ENCODE measurements at regions not wholly inside any gene's neighbourhood (a gene's known extent, or its start where the extent isn't known, plus 50 kb on each side); places are given as distances from the start of the nearest gene placed in this dataset.

DNA sequence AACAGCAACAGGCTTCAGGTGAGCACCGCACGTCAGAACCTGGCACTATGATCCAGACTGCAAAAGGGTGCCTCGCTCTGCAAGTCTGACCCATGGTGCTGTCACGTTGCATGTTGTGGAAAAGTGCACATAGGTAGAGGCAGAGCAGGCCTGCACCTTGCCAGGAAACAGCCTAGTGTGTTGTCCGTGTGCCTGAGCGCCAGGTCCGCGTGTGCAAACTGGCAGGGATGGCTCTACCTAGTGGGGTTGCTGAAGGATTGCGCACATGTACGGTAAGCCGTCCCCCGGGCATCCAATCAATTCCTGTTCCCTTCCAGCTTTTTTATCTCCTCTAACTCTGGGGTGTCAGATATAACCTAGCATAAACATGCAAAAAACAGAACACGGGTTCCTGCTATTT lies 219.5 kb downstream of the NXNL2 start:
- no peak for DNase-seq (ENCODE audit: low read depth in 2 of 2)

DNA sequence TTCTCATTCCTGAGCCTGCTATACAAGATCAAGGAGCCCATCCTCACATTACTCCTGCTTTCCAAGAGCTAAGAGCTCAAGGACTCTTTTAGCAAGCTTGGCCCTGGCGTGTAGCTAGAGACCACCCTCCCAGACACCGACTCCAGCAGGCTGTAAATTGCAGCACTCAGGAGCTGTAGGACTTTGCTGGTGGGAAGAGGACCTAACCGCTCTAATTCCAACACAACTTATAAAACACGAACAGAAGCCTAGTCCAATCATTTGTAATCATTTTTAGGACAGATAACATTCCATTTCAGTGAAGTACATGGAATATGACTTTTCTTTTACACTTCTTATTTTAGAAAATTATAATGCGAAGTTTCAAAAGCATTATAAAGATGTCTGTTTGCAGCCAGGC lies 219.9 kb downstream of the NXNL2 start:
- no peak for DNase-seq (ENCODE audit: low read depth in 2 of 2)

DNA sequence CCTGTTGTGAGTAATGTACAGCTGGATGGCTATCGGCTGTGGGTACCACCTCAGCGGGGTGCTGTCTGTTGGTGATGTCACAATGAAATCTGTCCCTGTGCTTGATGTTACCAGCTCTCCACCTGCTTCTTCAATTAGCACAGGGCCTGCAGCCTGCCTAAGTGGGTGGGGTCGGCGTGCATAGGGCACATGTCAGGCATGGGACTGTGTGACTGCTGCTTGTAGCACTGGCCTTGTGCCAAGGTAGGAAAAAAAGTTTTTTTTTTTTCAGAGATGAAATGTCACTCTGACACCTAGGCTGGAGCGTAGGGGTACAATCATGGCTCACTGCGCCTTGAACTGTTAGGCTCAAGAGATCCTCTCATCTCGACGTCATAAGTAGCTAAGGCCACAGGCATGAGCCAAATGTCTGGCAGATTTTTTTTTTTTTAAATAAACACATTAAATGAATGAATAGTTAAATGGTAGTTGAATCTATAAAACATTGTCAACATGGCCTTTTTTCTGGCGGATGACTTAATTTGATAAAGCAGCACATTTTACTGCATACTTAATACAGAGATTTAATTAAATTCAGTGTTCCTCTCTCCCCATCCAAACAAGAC lies 222.5 kb downstream of the NXNL2 start:
- no peak for DNase-seq (ENCODE audit: low read depth in 2 of 2)

DNA sequence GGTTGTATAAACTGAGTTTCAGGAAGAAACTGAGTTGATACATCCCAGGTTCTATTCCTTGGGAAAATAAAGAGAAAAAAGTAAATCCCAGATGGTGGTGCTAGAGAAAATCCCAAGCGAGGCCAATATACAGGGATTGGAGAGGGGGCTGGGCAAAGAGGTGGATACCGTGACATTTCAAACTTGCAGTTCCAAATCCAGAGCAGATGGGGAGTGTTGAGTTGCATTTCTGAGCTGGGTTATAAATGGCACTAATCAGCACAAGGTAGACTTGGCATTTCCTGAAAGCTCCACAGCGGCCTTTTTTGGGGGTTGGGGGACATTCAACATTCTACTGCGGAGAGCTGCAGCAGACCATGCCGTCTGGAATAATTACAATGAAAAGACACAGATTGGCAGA lies 224.4 kb downstream of the NXNL2 start:
- DNase-seq (ENCODE audit: low read depth in 2 of 2): no peak

DNA sequence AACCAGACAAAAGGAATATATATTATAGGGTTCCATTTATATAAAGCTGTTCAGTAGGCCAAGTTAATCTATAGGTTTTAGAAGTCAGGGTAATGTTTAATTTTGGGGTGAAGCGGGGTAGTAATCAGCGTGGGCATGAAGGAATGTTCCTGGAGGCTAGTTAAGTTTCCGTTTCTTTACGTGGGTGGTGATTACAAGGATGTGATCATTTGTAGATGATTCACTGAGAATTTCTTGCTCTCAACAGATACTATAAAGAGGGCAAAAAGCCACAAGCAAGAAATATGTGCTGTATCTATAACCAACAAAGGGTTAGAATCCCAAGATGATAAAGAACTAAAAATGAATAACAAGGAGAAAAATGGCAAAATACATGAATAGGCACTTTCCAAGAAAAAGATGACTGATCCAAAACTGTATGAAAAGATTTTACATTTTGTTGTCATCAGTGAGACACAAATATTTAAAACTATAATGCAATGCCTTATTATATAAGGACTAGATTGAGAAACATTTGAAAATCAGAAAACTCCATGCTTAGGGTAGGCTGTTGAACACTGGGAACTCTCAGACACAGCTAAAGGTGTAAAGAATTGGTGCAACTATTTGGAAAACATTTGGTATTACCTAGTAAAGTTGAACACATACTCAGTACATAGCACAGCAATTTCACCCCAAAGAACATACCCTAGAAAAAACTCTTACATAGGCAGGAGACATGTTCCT lies 224.3 kb upstream of the S1PR3 start:
- no peak for DNase-seq (ENCODE audit: low read depth in 2 of 2)

DNA sequence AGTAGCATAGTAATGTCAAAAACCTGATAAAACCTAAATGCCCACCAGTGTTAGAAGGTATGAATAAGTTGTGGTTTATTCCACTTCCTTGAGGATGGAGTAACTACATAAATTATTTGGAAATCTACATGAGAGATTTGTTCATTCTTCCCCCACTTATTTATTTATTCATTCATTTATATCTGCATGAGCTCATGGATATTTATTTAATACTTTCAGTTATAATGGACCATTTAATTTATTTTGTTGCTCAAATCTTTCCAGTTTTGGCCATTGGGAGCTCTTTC lies 223.8 kb upstream of the S1PR3 start:
- no peak for DNase-seq (ENCODE audit: low read depth in 2 of 2)

DNA sequence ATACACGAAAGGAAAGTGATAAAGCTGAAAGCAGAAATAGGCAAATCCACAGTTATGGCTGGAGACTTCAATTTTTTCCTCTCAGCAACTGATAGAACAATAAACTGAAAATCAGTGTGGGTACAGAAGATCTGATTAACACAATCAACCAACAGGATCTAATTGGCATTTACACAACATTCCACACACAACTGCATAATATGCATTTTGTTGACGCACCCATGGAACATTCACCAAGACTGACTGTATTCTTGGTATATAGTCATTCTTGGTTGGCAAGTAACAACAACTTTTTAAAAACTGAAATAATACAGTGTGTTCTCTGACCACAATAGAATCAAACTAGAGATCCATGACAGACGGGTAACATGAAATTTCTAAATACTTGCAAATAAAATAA lies 218.7 kb upstream of the S1PR3 start:
- no peak for DNase-seq (ENCODE audit: low read depth in 2 of 2)

DNA sequence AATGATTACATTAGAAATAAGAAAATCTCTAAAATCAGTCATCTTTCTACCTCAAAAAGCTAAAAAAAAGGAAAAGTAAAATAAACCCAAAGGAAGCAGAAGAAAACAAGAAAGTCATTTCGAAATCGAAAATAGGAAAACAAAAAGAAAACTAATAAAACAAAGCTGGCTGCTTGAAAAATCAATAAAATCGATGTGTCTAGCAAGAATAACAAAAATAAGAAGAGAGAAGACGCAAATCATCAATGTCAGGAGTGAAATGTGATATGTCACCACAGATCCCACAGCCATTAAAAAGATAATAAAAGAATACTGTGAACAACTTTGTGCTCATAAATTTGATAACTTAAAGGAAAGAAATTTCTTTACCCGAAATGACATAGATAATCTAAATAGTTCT lies 218.1 kb upstream of the S1PR3 start:
- no peak for DNase-seq (ENCODE audit: low read depth in 2 of 2)

DNA sequence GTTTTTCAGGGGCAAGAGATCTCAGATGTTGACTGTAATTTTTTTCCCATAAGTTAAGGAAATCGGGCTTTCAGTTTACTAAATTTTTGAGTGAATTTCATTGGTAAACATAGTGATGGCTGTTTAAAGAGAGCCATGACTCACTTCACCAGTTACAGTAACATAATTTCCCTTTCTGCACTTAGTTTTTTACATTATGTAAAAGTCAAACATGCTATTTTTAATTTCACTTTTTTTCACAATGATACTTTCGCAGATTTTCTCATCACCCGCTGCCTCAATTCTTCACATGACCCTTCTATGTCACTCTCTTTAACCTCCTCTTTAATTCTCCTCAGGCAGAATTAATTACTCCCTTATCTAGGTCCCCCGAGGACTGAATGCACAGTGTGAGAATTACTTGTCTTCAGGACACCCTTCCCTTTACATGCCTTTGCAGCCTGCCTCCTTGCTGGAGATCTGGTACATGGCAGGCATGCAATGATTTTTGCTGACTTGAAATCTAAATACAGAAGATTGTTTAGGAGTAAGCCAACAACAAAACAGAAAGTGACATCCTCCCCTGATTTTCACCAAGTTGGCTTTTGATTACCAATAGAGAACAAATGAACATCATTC lies 217.5 kb upstream of the S1PR3 start:
- DNase-seq (ENCODE audit: low read depth in 2 of 2): no peak

DNA sequence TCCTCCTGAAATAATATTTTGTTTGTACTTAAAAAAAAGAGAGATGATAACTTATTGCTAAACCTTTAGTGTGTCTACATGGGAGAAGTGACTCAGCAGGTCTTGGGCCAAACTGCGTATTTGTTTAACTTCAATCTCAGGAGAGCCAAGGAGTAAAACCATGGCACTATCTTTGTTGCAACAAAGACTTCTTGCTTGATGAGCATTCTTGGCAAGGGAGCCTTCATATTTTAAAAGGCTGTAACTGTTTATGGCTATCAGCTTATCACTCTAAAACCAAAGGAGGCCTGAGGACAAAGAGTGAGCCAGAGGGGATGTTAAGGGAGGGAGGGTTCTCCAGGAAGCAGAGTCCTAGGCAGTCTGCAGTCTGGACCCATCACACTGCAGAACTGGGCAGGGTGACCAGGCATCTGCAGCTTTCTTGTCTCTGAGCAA lies 216.2 kb upstream of the S1PR3 start:
- no peak for DNase-seq (ENCODE audit: low read depth in 2 of 2)

DNA sequence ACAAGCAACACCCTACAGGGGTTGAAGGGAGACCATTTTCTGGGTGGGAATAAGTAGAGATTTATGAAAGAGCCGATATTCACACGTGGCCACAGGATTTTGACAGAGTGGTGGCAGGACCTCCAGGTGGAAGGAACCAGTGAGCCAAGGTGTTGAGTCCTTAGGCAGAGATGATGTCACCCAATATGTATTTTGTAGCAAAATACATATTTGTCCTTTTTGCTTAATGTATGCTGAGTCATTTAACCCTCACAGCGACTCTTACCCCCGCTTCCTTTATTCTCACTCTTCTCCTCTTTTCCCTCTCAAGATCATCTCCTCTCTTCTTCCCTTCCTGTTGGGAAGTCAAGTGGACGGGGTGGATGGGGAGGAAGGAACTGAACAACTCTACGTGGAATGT lies 215.7 kb upstream of the S1PR3 start:
- no peak for DNase-seq (ENCODE audit: low read depth in 2 of 2)

DNA sequence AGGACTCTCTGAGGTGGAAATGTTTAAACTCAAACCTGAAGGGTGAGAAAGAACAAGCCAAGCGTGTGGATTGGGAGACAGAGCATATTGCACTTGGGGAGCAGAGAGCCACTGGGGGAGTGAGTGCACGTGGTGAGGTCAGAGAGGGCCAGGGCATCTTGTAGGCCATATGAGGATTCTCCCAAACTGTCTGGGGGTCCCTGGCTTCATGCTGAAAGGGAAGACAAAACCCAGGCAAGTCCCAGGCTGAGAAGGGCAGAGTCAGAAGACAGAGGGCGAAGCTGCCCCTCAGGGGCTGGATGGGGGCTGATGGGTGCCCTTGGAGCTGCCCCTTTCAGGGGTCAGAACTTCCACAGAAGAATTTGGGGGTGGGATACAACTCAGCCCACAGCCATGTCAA lies 215.3 kb upstream of the S1PR3 start:
- DNase-seq (ENCODE audit: low read depth in 2 of 2): no peak

DNA sequence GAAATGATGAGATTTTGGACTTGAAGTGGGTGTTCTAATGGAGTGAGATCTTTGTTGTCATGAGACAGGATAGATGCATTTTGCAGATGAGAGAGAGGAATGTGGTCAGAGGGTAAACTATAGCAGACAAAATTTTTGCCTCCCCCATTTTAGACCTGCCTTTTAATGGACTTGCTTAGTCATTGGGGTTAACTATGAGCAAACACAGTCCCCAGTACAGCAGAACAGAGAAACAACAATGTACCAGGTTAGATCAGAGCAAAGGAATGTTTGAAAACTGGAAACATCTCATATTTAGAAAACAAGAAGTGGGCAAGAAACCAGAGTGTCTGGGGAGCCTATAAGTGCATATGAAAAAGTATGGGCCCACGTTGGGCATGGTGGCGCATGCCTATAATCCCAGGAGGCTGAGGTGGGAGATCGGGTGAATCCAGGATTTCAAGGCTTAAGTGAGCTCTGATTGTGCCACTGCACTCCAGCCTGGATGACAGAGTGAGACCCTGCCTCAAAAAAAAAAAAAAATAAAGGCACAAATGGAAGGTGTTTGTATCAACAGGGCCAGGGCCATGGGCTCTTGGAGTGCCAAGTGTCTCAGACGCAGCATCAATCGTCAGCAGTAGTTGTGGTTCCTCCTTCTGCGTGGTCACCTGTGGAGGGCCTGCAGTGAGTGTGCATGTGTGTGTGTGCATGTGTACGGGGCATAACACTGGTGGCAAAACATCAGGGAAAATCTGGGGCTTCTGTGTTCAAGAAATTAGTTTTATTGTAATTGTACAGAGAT lies 214.4 kb upstream of the S1PR3 start:
- no peak for DNase-seq (ENCODE audit: low read depth in 2 of 2)

DNA sequence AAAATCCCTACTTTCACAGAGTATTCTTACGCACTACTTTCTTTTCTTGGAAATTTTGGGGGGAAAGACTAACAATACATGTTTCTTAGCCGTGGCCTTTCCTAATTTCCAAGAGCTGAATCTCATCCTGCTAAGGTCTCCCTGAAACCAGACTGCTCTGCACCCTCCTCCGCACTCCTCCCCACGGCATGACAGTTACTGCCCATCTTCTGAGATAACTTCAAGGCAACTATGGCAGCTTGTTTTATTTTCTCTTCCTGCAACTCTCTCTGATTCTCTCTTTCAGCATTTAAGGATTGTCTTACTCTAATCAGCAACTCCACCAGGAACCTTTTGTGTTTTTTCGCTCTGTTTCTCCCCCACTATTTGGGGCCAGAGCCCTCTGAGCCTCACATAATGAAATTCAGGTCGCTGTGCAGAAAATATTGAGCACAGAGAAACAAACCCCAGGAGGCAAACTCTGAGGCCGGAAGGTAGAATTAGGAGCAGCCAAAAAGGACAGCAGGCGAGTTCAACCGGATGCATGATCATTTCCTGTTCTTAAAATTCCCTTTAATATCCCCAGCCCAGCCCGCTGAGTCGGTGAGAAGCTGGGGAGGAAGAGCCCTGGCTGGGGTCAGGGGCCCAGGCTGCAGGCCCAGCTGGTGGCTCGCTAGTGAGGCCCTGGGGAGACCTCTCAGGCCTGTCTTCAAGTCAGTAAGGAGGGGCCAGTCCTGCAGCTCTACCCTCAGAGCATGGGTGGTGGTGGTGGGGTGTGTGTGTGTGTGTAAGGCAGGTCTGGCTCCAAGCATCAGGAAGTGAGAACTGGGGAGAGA lies 213.6 kb upstream of the S1PR3 start:
- DNase-seq (ENCODE audit: low read depth in 2 of 2): no peak

DNA sequence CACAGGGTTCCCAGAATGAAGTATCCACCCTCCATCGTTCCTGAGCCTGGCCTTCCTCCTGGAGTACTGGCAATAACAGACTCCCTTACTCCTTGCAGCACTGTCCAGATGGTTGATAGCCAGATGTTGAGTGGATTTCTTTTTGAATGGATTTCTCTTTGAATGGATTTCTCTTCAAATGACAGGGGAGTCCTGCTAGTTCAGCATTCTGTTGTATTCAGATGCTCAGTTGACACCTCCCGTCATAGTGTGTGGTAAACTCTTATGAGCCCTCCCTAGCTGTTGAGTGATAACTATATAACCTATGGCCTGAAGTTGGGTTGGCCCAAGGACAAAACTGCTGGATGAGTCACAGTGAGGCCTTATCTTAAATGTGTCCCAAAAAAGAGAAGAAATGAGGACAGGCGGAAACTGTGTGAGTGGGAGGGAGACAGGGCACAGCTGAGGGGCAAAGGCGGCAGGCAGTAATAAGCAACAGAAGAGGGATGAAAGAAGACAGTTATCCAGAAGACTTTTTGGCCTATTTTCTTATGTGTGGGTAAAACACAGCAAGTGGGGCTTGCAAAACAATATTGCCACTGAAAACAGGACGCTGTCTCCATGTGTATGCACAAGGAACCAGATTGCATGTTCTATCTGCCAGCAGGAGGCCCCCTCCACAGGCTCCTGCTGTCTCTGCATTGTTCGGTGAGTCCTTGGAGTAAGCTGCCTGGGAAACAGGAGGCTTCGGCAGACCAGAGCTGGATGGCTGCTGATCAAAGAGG lies 209.5 kb upstream of the S1PR3 start:
- DNase-seq (ENCODE audit: low read depth in 2 of 2): no peak

DNA sequence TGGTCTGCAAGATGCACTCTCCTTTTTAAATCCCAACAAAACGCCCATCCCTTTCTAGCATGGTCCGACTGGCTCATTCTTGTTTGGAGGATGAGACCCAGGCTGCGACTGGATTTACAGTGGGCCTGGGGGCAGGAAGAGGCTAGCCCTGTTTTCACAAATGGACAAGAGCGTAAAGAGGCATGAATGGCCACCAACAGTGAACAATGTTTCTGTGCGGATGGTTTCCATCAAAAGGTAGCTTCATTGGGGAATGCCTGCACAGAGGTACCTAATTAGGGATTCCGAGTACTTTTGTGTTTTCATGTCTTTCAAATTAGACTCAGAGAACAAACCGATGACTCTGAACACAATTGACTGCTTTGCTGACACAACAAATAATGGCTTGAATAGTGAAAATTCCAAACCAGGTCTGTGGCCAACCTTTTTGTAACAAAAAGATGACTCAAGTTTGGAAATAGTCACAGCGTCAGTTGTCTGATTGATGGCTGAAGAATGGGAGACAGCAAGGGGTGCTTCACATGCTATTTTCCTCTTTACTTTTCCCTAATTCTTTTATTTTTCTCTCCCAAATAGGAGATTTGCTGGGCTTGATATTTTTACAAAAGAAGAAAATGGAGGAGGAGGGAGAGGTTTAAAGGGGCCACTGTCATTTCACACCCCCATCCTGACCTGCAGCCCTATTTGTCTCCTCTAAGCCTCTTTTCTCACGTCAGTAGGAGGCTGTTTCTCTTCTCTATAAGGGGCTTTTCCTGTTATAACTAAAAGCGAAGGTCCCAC lies 208.1 kb upstream of the S1PR3 start:
- DNase-seq (ENCODE audit: low read depth in 2 of 2): no peak

DNA sequence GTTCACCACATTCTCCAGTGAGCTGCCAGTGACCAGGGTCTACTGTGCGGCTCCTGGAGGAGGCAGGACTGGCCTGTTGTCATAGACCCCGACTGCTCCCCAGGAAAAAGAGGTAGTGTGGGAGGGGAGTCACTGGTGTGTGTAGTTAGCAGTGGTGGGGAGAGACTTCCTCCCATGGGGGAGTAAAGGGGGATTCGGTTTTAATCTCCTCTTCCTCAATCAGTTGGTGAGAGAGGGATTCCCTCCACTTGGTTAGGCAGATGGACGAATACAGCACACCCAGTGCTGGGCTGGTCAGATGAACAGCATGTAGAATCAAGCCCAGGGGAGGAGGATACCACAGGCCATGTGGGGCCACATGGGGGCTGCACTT lies 207.6 kb upstream of the S1PR3 start:
- DNase-seq (ENCODE audit: low read depth in 2 of 2): no peak

DNA sequence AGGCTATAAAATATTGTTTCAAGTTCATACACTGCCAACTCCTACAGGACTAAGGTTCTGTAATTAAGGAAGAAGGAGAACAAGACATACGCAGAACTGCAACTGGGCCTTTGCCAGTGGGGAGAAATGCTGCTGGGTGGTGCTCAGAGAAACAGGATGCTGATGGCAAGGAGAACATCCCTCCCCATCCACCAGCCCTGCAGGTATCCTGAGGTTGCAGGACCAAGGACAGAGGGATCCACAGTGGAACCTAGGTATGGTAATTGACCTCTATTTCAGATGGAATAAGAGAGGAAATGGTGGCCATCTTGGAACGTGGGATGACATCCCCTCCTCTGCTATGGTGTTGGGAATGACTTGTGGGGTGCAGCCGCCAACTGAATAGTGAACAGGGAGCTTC lies 206.3 kb upstream of the S1PR3 start:
- DNase-seq (ENCODE audit: low read depth in 2 of 2): no peak

DNA sequence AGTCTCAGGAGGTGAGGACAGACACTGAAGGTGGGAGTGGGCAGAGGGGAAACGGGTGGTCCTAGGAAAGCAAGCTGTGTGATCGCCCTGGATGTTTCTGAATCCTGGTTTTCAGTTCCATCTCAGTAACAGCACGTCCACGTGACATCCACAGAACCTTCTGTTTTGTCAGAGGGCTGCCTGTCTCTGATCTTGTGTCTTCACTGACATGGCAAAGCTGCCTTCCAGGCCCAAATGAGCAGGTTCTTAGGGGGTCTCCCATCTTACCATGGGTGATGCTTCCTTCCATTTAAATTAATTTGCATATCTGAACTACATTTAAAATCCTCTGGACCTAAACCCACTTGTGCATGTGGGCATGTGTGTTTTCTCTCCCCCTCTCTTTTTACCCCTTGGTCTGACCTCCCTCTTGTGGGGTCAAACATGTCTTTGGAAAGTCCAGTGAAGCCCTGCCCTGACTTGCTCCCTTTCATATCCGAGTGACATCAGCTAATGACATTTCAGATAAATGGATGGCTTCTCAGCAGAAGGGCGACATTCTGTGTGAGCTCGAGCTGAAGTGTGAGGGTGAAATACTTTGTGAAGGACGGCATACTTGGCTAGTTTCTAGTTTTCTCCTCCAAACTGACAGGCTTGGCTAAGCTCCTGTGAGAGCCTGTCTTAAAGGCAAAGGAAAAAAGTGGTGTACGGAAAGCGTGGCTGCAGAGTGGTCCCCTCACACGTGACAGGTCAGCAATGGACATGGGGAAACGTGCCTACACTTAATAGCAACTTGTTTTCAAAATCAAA lies 204.8 kb upstream of the S1PR3 start:
- DNase-seq (ENCODE audit: low read depth in 2 of 2): no peak

DNA sequence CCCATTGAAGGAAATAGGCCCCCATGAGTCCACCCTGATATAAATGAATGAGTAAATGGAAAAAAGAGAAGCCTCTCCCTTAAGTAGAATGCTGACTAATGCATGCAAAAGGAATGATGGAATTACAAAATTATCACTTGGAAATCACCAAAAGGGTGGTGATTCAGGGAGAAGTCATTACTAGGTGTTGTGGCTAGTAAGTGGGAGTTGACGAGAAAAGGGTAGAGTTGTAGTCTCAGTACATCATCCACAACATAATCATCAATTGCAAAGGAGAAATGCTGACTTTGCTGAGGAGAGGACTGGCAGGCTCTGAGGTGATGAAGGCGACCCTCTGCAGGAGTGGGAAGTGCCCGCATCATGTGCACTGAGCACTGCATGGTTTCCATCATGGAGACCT lies 201.5 kb upstream of the S1PR3 start:
- DNase-seq (ENCODE audit: low read depth in 2 of 2): no peak

All from stimulated activated CD4-positive, alpha-beta T cell treated with anti-CD3 and anti-CD28 coated beads, Interleukin-15, amount 100 ng/mL, for 48 hours (primary cell).